Ovary (tissue), 7 donors: ENCODE measurements at regions not wholly inside any gene's neighbourhood (a gene's known extent, or its start where the extent isn't known, plus 50 kb on each side); places are given as distances from the start of the nearest gene placed in this dataset.

Source experiments
- DNase-seq, 5 donors: peaks; one replicate each; pipeline ENCODE4 v3.0.0-alpha.2; 2019 to 2020
- H3K27ac ChIP-seq, 2 donors: fragments of 200-600 bp; one replicate each; pipeline versions ENCODE4 v1.5.1 to v1.8.0; 2019 to 2022
- H3K27me3 ChIP-seq: fragments of 200-600 bp; one replicate; pipeline ENCODE4 v1.8.0; 2022
- H3K36me3 ChIP-seq: fragments of 200-600 bp; sonication (generic); one replicate; pipeline ENCODE4 v1.5.1; 2019
- H3K4me1 ChIP-seq: one replicate; pipeline ENCODE4 v1.8.1; 2013; ENCODE audit warnings: mild to moderate bottlenecking, moderate library complexity; ENCODE audit not compliant: insufficient read depth
- H3K4me3 ChIP-seq: fragments of 200-600 bp; sonication (generic); one replicate; pipeline ENCODE4 v1.5.1; 2017
- H3K9me3 ChIP-seq, 2 donors: fragments of 200-600 bp in 1 of 2; sonication (generic) in 1 of 2; one replicate each; pipeline versions ENCODE4 v1.5.1 to v1.8.1; 2013 to 2019; ENCODE audit warnings: mild to moderate bottlenecking in 1 of 2, moderate library complexity in 1 of 2
- CTCF ChIP-seq, 3 donors: fragments of 450-650 bp in 2 of 3; fragments of 200-600 bp in 1 of 3; IDR thresholded peaks; one replicate each; pipeline versions ENCODE4 v1.5.1 to v1.8.0; 2016 to 2022; ENCODE audit warnings: antibody characterized with exemption in 3 of 3, mild to moderate bottlenecking in 1 of 3
- EP300 ChIP-seq: sonication (generic); formaldehyde crosslinking; IDR thresholded peaks from one replicate; pipeline ENCODE4 v1.6.1; 2017; ENCODE audit warnings: antibody characterized with exemption
- POLR2A ChIP-seq: fragments of 450-650 bp; IDR thresholded peaks from one replicate; pipeline ENCODE4 v1.6.1; 2017; ENCODE audit warnings: antibody characterized with exemption, mild to moderate bottlenecking, moderate library complexity
- WGBS, 3 donors: extraction: QIAGEN DNeasy Blood & Tissue Kit in 1 of 3; methylation state at CpG; one replicate each; pipeline versions ENCODE4 v1.1.5 to v1.1.7; 2013 to 2017; 5-methylcytosine and 5-hydroxymethylcytosine counted together
- intact Hi-C, 4 donors: fragments of 100-400 bp; cut with DNase I; formaldehyde crosslinking; loops; one replicate each; pipeline versions ENCODE4 v1.11.0 to v1.15.1; 2022 to 2023
- donor health status: DM: no; HTN: no; CAD: no; lungs with moderate emphysema.
- donor health status: DM: no; HTN: no; CAD: no.
- donor health status: Bipolar disorder and iron deficiency.
- donor health status: DM: no; HTN: no; CAD: no.
- donor health status: DM: yes; HTN: yes; CAD: no.

- Histone ChIP-seq H3K27ac (no peak overlapping the region), H3K4me3 (no peak overlapping the region), H3K36me3 (no peaks in the 10 kb centered on the region), H3K4me1 (no peaks in the 10 kb centered on the region), H3K27me3 (no peaks in the 10 kb centered on the region), H3K9me3 (no peaks in the 10 kb centered on the region)
- intact Hi-C loops: no loop called here
- DNase-seq: no peak
- TF ChIP-seq CTCF (IDR thresholded peaks at IDR 0.05) (no peak), POLR2A (no peak), EP300 (no peak)
- 59 to 65% (median 63%) methylated on average over 5 of the region's 5 CpGs for WGBS, 3 donors
Measured at GRCh38 chr6:47405273-47405672, 72.3 kb upstream of the CD2AP start.

GRCh38 chr6:47407300-47408281 is 70.0 kb upstream of the CD2AP start:
- intact Hi-C loops: no loop called here
- TF ChIP-seq EP300 (no peak), CTCF (IDR thresholded peaks at IDR 0.05) (no peak)
- 91 to 95% (median 95%) methylated on average over 1 of the region's 1 CpG for WGBS, 3 donors

GRCh38 chr6:47413752-47414422 is 63.7 kb upstream of the CD2AP start:
- Histone ChIP-seq H3K36me3 (no peaks in the 10 kb centered on the region), H3K4me3 (peak overlapping the region; percentile 27), H3K27ac (no peak overlapping the region), H3K27me3 (no peaks in the 10 kb centered on the region), H3K4me1 (no peaks in the 10 kb centered on the region), H3K9me3 (no peaks in the 10 kb centered on the region)
- peak in 2 of 5 donors; percentile 12 to 24 for DNase-seq
- WGBS, 3 donors: 13 to 18% (median 16%) methylated on average over 4 of the region's 4 CpGs
- TF ChIP-seq CTCF (IDR thresholded peaks at IDR 0.05) (peak; percentile 64 to 73 (median 68)), EP300 (no peak)
- intact Hi-C loops: loop anchor here in 1 of 4 donors (5.0 kb wide), 1 partner anchor 368 kb away; the partner anchor contains the start of gene OPN5

More at GRCh38 chr6:47407300-47408281, 70.0 kb upstream of the CD2AP start:
- DNase-seq: no peak
- H3K27ac ChIP-seq: no peak overlapping the region
- H3K9me3 ChIP-seq: no peaks in the 10 kb centered on the region
- no peaks in the 10 kb centered on the region for H3K36me3 ChIP-seq
- H3K4me3 ChIP-seq: no peak overlapping the region
- no peaks in the 10 kb centered on the region for H3K27me3 ChIP-seq
- no peaks in the 10 kb centered on the region for H3K4me1 ChIP-seq

GRCh38 chr6:47414423-47415167 is 63.0 kb upstream of the CD2AP start:
- 7 to 31% (median 10%) methylated on average over 14 of the region's 14 CpGs for WGBS, 3 donors
- intact Hi-C loops: loop anchor here in 1 of 4 donors (5.0 kb wide), 1 partner anchor 368 kb away; the partner anchor contains the start of gene OPN5
- TF ChIP-seq EP300: no peak
- H3K27me3 ChIP-seq: no peaks in the 10 kb centered on the region
- H3K9me3 ChIP-seq: no peaks in the 10 kb centered on the region
- peak overlapping the region; percentile 27 for H3K4me3 ChIP-seq
- H3K36me3 ChIP-seq: no peaks in the 10 kb centered on the region
- no peaks in the 10 kb centered on the region for H3K4me1 ChIP-seq
- no peak for DNase-seq
- no peak overlapping the region for H3K27ac ChIP-seq
